AG04449 (cell line): ENCODE measurements at regions not wholly inside any gene's neighbourhood (a gene's known extent, or its start where the extent isn't known, plus 50 kb on each side); places are given as distances from the start of the nearest gene placed in this dataset.
A peak's percentile ranks its signal among the peaks of the same experiment; 100 is the strongest.

Source experiments
- CTCF ChIA-PET: fragments of 350-600 bp; formaldehyde crosslinking; extraction: SDS; loops from one replicate; lab custom pipeline; 2021; ENCODE audit warnings: antibody characterized with exemption; lab: Yijun Ruan, JAX
- POLR2A ChIA-PET: fragments of 400-600, 350-600 bp; formaldehyde crosslinking; extraction: SDS; loops from one replicate; lab custom pipeline; 2020; ENCODE audit warnings: antibody characterized with exemption, inconsistent platforms; lab: Yijun Ruan, JAX
- DNase-seq: peaks from one replicate; pipeline ENCODE4 v3.0.0-alpha.2; 2010; ENCODE audit warnings: low read depth, low spot score
- H3K4me3 ChIP-seq: 2 replicates; pipeline ENCODE4 v1.5.1; 2011; ENCODE audit warnings: low read depth, mild to moderate bottlenecking, control low read depth, low read length
- TF ChIP-seq, protein P1 (sequence below): IDR thresholded peaks from one replicate; pipeline ENCODE4 v1.5.1; 2011; ENCODE audit warnings: mild to moderate bottlenecking, moderate library complexity, low read length, control low read depth, inconsistent platforms; ENCODE audit not compliant: insufficient read depth; ENCODE audit errors: missing control alignments

DNA sequence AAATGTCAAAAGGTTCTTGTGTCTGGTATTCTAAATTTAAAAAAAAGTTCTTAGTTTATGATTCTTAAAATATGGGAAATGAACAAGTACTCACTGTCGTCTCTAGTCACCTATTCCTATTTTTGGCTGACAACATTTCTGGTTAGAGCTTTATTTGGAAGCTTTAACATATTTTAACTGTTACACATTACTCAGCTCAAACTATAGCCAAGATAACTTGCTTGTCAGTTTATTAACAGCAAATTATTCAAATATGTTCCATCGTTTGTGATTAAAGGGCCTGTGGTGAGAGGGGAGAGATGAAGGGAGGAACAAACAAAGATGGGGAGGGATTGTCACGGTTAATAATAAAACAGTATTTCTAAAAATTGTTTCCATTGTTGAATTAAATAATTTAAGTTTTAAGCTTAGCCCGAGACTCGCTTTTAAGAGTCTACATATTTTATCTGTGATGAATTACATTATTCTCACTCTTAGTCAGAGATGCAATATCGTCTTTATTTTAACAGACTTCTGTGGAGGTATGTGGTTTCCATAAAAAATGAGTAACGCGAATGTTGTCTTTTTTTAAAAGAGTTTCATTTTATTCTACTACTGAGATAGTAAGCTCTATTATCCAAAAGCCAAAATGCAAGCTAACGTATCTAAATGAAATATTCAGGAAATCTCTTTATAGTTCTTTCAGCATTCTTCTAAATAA, 321.9 kb upstream of the PMFBP1 start:
- TF ChIP-seq, protein P1, sequence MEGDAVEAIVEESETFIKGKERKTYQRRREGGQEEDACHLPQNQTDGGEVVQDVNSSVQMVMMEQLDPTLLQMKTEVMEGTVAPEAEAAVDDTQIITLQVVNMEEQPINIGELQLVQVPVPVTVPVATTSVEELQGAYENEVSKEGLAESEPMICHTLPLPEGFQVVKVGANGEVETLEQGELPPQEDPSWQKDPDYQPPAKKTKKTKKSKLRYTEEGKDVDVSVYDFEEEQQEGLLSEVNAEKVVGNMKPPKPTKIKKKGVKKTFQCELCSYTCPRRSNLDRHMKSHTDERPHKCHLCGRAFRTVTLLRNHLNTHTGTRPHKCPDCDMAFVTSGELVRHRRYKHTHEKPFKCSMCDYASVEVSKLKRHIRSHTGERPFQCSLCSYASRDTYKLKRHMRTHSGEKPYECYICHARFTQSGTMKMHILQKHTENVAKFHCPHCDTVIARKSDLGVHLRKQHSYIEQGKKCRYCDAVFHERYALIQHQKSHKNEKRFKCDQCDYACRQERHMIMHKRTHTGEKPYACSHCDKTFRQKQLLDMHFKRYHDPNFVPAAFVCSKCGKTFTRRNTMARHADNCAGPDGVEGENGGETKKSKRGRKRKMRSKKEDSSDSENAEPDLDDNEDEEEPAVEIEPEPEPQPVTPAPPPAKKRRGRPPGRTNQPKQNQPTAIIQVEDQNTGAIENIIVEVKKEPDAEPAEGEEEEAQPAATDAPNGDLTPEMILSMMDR, result no peak
- DNase-seq, result peak; percentile 34
- POLR2A ChIA-PET, result interaction anchor here (0.6 to 1.4 kb wide), 4 partner anchors 202 to 571 kb away, joined by 3 to 4 read pairs (median 3); no protein-coding TSS in a partner anchor
- CTCF ChIA-PET, result interaction anchor here (1.0 to 2.7 kb wide), 7 partner anchors 10 to 1385 kb away, joined by 3 to 12 read pairs (median 4); no protein-coding TSS in a partner anchor
- peak overlapping the region; percentile 34 for H3K4me3 ChIP-seq

DNA sequence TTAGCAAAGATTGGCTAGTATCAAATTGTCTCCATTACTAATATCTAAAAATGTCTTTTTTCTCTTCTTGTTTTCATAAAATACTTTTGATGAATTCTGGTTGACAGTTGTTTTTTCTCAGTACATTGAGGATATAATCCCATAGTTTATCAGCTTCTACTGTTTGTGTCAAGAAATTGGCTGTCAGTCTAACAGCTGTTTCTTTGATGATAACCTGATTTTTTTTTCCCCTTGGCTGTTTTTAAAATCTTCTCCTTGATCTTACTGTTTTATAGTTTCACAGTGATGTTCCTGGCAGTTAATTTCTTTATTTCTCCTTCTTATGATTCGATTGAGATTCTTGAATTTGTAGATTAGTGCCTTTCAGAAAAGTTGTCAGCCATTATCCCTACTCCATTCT, 315.3 kb upstream of the PMFBP1 start:
- TF ChIP-seq, protein P1, result no peak
- no peak for DNase-seq
- ChIA-PET CTCF (no interaction called here), POLR2A (no interaction called here)
- H3K4me3 ChIP-seq, result no peak overlapping the region

DNA sequence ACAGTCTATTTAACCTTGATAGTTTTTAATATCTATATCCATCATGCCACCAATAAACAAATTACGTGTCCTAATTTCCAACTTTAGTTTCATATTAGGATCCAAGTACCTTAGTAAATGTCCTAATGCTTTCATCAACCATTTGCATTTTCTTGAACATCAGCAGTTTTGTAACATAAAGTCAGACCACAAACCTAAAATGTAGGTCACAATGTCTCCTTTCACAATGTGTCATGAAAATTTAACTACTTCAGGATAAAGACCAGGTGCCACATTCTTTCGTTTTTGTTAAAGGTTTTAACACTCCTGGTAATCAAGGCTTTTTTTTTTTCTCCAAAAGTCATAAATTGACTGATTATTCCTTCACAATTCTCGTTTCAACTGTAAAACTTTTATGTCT, 310.7 kb upstream of the PMFBP1 start:
- ChIA-PET POLR2A (no interaction called here), CTCF (no interaction called here)
- TF ChIP-seq, protein P1, result no peak
- no peak for DNase-seq
- H3K4me3 ChIP-seq, result no peak overlapping the region

DNA sequence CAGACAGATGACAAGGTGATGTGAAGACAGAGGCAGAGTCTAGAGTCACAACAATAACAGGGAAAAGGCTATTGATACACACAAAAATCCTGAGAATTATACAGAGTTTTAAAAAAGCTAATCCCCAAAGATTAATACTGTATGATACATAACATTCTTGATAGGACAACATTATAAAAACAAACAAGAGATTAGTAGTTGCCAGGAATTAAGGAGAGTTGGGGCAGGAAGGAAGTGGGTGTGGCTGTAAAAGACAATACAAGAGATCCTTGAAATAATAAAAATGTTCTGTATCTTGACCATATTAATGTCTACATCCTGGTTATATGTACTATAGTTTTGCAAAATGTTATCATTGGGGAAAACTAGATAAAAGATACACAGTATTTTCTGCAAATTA, 309.5 kb upstream of the PMFBP1 start:
- H3K4me3 ChIP-seq, result no peak overlapping the region
- POLR2A ChIA-PET, result no interaction called here
- TF ChIP-seq, protein P1, result no peak
- CTCF ChIA-PET, result no interaction called here
- no peak for DNase-seq

DNA sequence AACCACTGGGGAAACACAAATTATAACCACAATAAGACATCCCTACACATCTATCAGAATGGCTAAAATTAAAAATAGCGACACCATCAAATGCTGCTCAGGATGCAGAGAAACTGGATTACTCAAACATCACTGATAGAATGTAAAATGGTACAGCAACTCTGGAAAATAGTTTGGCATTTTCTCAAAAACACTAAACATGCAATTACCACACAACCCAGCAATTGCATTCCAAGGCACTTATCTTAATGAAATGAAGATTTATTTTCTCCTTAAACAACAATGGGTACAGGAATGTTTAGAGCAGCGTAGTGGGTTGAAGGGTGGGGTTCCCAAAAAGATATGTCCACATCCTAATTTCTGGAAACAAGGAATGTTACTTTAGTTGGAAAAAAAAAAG, 309.0 kb upstream of the PMFBP1 start:
- DNase-seq, result no peak
- CTCF ChIA-PET, result no interaction called here
- POLR2A ChIA-PET, result no interaction called here
- H3K4me3 ChIP-seq, result no peak overlapping the region
- TF ChIP-seq, protein P1, result no peak

DNA sequence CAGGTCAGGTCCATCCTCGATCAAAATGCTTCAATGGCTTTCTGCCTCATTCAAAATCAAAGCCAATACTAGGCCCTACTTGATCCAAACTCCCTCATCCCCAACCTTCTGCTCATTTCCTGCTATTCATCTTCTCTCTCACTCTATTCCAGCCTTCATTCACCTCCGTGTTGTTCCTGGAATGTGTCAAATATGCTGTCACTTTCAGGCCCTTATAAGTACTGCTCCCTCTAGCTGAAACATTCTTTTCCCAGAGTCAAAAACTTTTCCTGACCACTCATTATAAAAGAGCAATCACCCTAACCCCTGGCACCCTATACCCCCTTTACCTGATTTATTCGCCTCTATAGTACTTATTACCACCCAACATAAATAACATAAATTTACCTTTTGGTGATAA, 303.7 kb upstream of the PMFBP1 start:
- TF ChIP-seq, protein P1, result no peak
- ChIA-PET CTCF (interaction anchor here (1.2 to 2.5 kb wide), 5 partner anchors 9 to 357 kb away, joined by 3 to 7 read pairs (median 6); no protein-coding TSS in a partner anchor), POLR2A (no interaction called here)
- no peak overlapping the region for H3K4me3 ChIP-seq
- DNase-seq, result no peak
